ENCODE measurements at regions not wholly inside any gene's neighbourhood (a gene's known extent, or its start where the extent isn't known, plus 50 kb on each side); places are given as distances from the start of the nearest gene placed in this dataset.

DNA sequence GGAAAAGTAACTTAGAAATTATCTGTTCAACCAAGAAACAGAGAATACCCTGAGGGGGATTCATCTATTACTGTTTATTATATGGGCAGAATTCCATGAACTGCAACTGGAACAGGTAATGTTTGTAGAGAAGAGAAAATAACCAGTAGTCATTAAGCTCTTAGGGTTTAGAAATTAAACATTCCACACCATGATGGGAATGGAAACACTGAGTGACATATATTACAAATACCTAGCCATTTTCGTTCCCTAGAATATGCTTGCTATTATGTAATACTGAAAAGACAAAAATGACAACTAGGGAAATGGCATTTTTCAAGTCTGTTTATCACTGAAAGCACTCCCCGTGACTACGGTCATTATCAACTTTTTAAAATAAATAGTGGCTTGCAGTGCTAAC is 1007.4 kb downstream of the GATA3 start:
- Histone ChIP-seq H3K9ac (ENCODE audit: low read length) (no peak overlapping the region), H3K27ac (ENCODE audit: low read length) (no peak overlapping the region), H4K20me1 (ENCODE audit: insufficient read depth, low read depth, low read length) (no peaks in the 10 kb centered on the region), H2AFZ (ENCODE audit: low read length) (no peak overlapping the region), H3K27me3 (ENCODE audit: low read length) (no peaks in the 10 kb centered on the region), H3K4me1 (ENCODE audit: low read length) (no peaks in the 10 kb centered on the region), H3K4me2 (ENCODE audit: low read depth, low read length, poor library complexity, severe bottlenecking) (no peak overlapping the region), H3K79me2 (ENCODE audit: low read length) (no peaks in the 10 kb centered on the region), H3K4me3 (ENCODE audit: low read length) (no peak overlapping the region), H3K9me2 (replicated peaks; ENCODE audit: insufficient read depth, low read length) (no peaks in the 10 kb centered on the region), H3K36me3 (ENCODE audit: insufficient read depth, low read length) (no peaks in the 10 kb centered on the region), H3K9me3 (ENCODE audit: low read length) (no peaks in the 10 kb centered on the region)
- DNase-seq, result no peak

- H3K27me3 ChIP-seq (ENCODE audit: low read length), result no peaks in the 10 kb centered on the region
- no peak overlapping the region for H2AFZ ChIP-seq (ENCODE audit: low read length)
- no peaks in the 10 kb centered on the region for H3K79me2 ChIP-seq (ENCODE audit: low read length)
- H4K20me1 ChIP-seq (ENCODE audit: insufficient read depth, low read depth, low read length), result no peaks in the 10 kb centered on the region
- H3K9me2 ChIP-seq (replicated peaks; ENCODE audit: insufficient read depth, low read length), result no peaks in the 10 kb centered on the region
- H3K36me3 ChIP-seq (ENCODE audit: insufficient read depth, low read length), result no peaks in the 10 kb centered on the region
- H3K4me2 ChIP-seq (ENCODE audit: low read depth, low read length, poor library complexity, severe bottlenecking), result no peak overlapping the region
- H3K27ac ChIP-seq (ENCODE audit: low read length), result no peak overlapping the region
- no peak for DNase-seq
- no peaks in the 10 kb centered on the region for H3K4me1 ChIP-seq (ENCODE audit: low read length)
- H3K4me3 ChIP-seq (ENCODE audit: low read length), result no peak overlapping the region
- H3K9ac ChIP-seq (ENCODE audit: low read length), result no peak overlapping the region
- no peaks in the 10 kb centered on the region for H3K9me3 ChIP-seq (ENCODE audit: low read length)
Measured at GRCh38 chr10:9066152-9066551, 1011.7 kb downstream of the GATA3 start.

DNA sequence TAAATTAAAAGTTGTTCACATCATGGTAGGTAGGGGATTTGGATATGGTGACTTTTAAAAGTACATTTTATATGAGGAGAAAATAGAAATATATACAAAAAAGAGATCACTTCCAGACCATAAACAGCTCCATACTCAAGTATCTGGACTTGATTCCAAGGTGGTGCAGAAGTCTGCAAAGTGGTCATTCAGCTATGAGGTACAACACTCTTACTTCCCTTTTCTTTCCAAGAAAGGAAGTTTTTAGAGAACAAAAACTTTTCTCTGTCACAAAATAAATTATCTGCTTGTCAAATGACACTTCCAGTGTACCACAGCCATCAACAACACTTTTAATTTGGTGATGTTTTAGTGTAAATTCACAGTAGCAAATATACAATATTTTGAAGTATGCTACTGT is 1013.5 kb downstream of the GATA3 start:
- H3K4me1 ChIP-seq (ENCODE audit: low read length), result no peaks in the 10 kb centered on the region
- H4K20me1 ChIP-seq (ENCODE audit: insufficient read depth, low read depth, low read length), result no peaks in the 10 kb centered on the region
- H3K9me2 ChIP-seq (replicated peaks; ENCODE audit: insufficient read depth, low read length), result no peaks in the 10 kb centered on the region
- H3K4me2 ChIP-seq (ENCODE audit: low read depth, low read length, poor library complexity, severe bottlenecking), result no peak overlapping the region
- H2AFZ ChIP-seq (ENCODE audit: low read length), result no peak overlapping the region
- no peak overlapping the region for H3K9ac ChIP-seq (ENCODE audit: low read length)
- DNase-seq, result no peak
- no peaks in the 10 kb centered on the region for H3K79me2 ChIP-seq (ENCODE audit: low read length)
- H3K4me3 ChIP-seq (ENCODE audit: low read length), result no peak overlapping the region
- no peaks in the 10 kb centered on the region for H3K9me3 ChIP-seq (ENCODE audit: low read length)
- H3K27me3 ChIP-seq (ENCODE audit: low read length), result no peaks in the 10 kb centered on the region
- H3K27ac ChIP-seq (ENCODE audit: low read length), result no peak overlapping the region
- H3K36me3 ChIP-seq (ENCODE audit: insufficient read depth, low read length), result no peaks in the 10 kb centered on the region

DNA sequence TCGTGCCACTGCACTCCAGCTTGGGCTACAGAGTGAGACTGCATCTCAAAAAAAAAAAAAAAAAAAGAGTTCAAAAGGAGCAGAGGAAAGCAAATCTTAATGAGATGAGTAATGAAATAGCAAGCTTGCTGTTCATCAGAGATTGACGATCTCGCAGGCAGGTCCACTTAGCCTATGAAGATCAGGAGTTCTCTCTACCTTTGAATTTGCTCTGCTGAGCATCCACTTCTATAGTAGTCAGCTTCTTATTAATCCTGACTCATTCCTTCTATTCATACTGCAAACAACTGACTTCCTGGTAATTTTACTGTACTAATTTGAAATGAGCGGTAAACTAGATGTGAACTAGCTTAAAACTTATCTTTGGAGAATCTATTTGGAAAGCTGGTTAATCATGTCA is 1014.6 kb downstream of the GATA3 start:
- H3K4me2 ChIP-seq (ENCODE audit: low read depth, low read length, poor library complexity, severe bottlenecking), result no peak overlapping the region
- H3K36me3 ChIP-seq (ENCODE audit: insufficient read depth, low read length), result no peaks in the 10 kb centered on the region
- H3K27me3 ChIP-seq (ENCODE audit: low read length), result no peaks in the 10 kb centered on the region
- no peak overlapping the region for H3K9ac ChIP-seq (ENCODE audit: low read length)
- H4K20me1 ChIP-seq (ENCODE audit: insufficient read depth, low read depth, low read length), result no peaks in the 10 kb centered on the region
- H3K4me1 ChIP-seq (ENCODE audit: low read length), result no peaks in the 10 kb centered on the region
- no peak for DNase-seq
- no peak overlapping the region for H2AFZ ChIP-seq (ENCODE audit: low read length)
- H3K4me3 ChIP-seq (ENCODE audit: low read length), result no peak overlapping the region
- no peaks in the 10 kb centered on the region for H3K79me2 ChIP-seq (ENCODE audit: low read length)
- no peaks in the 10 kb centered on the region for H3K9me3 ChIP-seq (ENCODE audit: low read length)
- no peaks in the 10 kb centered on the region for H3K9me2 ChIP-seq (replicated peaks; ENCODE audit: insufficient read depth, low read length)
- H3K27ac ChIP-seq (ENCODE audit: low read length), result no peak overlapping the region

DNA sequence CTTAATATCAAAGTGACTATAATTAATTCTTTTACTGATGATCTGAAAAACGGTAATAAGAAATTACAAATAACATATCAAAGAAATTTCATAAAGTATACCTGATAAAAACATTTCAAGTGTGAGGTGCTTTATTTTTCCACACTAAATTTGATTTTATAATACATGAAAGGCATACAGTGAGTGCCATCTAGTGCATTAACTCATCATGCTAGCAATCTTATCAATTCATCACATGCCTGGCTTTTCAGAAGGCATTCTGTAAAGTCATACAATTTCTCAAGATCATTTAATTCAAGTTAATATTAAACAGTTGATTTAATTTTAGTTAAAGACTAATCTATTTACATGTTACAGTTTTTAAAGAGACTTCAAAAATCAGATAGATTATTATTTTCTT is 1020.9 kb downstream of the GATA3 start:
- DNase-seq, result no peak
- Histone ChIP-seq H3K9ac (ENCODE audit: low read length) (no peak overlapping the region), H3K36me3 (ENCODE audit: insufficient read depth, low read length) (no peaks in the 10 kb centered on the region), H3K27ac (ENCODE audit: low read length) (no peak overlapping the region), H3K4me2 (ENCODE audit: low read depth, low read length, poor library complexity, severe bottlenecking) (no peak overlapping the region), H3K9me3 (ENCODE audit: low read length) (no peaks in the 10 kb centered on the region), H3K4me1 (ENCODE audit: low read length) (no peaks in the 10 kb centered on the region), H2AFZ (ENCODE audit: low read length) (no peak overlapping the region), H4K20me1 (ENCODE audit: insufficient read depth, low read depth, low read length) (no peaks in the 10 kb centered on the region), H3K4me3 (ENCODE audit: low read length) (no peak overlapping the region), H3K27me3 (ENCODE audit: low read length) (no peaks in the 10 kb centered on the region), H3K79me2 (ENCODE audit: low read length) (no peaks in the 10 kb centered on the region), H3K9me2 (replicated peaks; ENCODE audit: insufficient read depth, low read length) (no peaks in the 10 kb centered on the region)

GRCh38 chr10:9076066-9076465 is 1021.6 kb downstream of the GATA3 start:
- Histone ChIP-seq H3K9me3 (ENCODE audit: low read length) (no peaks in the 10 kb centered on the region), H3K36me3 (ENCODE audit: insufficient read depth, low read length) (no peaks in the 10 kb centered on the region), H3K27ac (ENCODE audit: low read length) (no peak overlapping the region), H3K4me2 (ENCODE audit: low read depth, low read length, poor library complexity, severe bottlenecking) (no peak overlapping the region), H3K9ac (ENCODE audit: low read length) (no peak overlapping the region), H2AFZ (ENCODE audit: low read length) (no peak overlapping the region), H3K9me2 (replicated peaks; ENCODE audit: insufficient read depth, low read length) (no peaks in the 10 kb centered on the region), H3K79me2 (ENCODE audit: low read length) (no peaks in the 10 kb centered on the region), H3K4me3 (ENCODE audit: low read length) (no peak overlapping the region), H4K20me1 (ENCODE audit: insufficient read depth, low read depth, low read length) (no peaks in the 10 kb centered on the region), H3K4me1 (ENCODE audit: low read length) (no peaks in the 10 kb centered on the region), H3K27me3 (ENCODE audit: low read length) (no peaks in the 10 kb centered on the region)
- DNase-seq, result no peak

GRCh38 chr10:9081253-9081652 is 1026.8 kb downstream of the GATA3 start:
- no peak overlapping the region for H3K4me2 ChIP-seq (ENCODE audit: low read depth, low read length, poor library complexity, severe bottlenecking)
- no peak overlapping the region for H3K9ac ChIP-seq (ENCODE audit: low read length)
- H4K20me1 ChIP-seq (ENCODE audit: insufficient read depth, low read depth, low read length), result no peaks in the 10 kb centered on the region
- no peak for DNase-seq
- H3K9me2 ChIP-seq (replicated peaks; ENCODE audit: insufficient read depth, low read length), result no peaks in the 10 kb centered on the region
- no peak overlapping the region for H3K27ac ChIP-seq (ENCODE audit: low read length)
- no peaks in the 10 kb centered on the region for H3K27me3 ChIP-seq (ENCODE audit: low read length)
- H3K36me3 ChIP-seq (ENCODE audit: insufficient read depth, low read length), result no peaks in the 10 kb centered on the region
- H3K4me1 ChIP-seq (ENCODE audit: low read length), result no peaks in the 10 kb centered on the region
- no peak overlapping the region for H3K4me3 ChIP-seq (ENCODE audit: low read length)
- no peaks in the 10 kb centered on the region for H3K79me2 ChIP-seq (ENCODE audit: low read length)
- H3K9me3 ChIP-seq (ENCODE audit: low read length), result no peaks in the 10 kb centered on the region
- no peak overlapping the region for H2AFZ ChIP-seq (ENCODE audit: low read length)

- no peak overlapping the region for H3K9ac ChIP-seq (ENCODE audit: low read length)
- H2AFZ ChIP-seq (ENCODE audit: low read length), result no peak overlapping the region
- no peaks in the 10 kb centered on the region for H3K4me1 ChIP-seq (ENCODE audit: low read length)
- H3K4me2 ChIP-seq (ENCODE audit: low read depth, low read length, poor library complexity, severe bottlenecking), result no peak overlapping the region
- no peak overlapping the region for H3K4me3 ChIP-seq (ENCODE audit: low read length)
- no peaks in the 10 kb centered on the region for H3K9me3 ChIP-seq (ENCODE audit: low read length)
- no peak overlapping the region for H3K27ac ChIP-seq (ENCODE audit: low read length)
- no peak for DNase-seq
- H3K27me3 ChIP-seq (ENCODE audit: low read length), result no peaks in the 10 kb centered on the region
- no peaks in the 10 kb centered on the region for H3K36me3 ChIP-seq (ENCODE audit: insufficient read depth, low read length)
- H3K9me2 ChIP-seq (replicated peaks; ENCODE audit: insufficient read depth, low read length), result no peaks in the 10 kb centered on the region
- H4K20me1 ChIP-seq (ENCODE audit: insufficient read depth, low read depth, low read length), result no peaks in the 10 kb centered on the region
- H3K79me2 ChIP-seq (ENCODE audit: low read length), result no peaks in the 10 kb centered on the region
Measured at GRCh38 chr10:9081961-9082360, 1027.5 kb downstream of the GATA3 start.

GRCh38 chr10:9091530-9092093 is 1037.1 kb downstream of the GATA3 start:
- H3K27me3 ChIP-seq (ENCODE audit: low read length), result no peaks in the 10 kb centered on the region

More at GRCh38 chr10:9091530-9092093, 1037.1 kb downstream of the GATA3 start:
- Histone ChIP-seq H3K4me1 (ENCODE audit: low read length) (no peaks in the 10 kb centered on the region), H3K4me2 (ENCODE audit: low read depth, low read length, poor library complexity, severe bottlenecking) (no peak overlapping the region), H3K36me3 (ENCODE audit: insufficient read depth, low read length) (no peaks in the 10 kb centered on the region), H2AFZ (ENCODE audit: low read length) (no peak overlapping the region), H4K20me1 (ENCODE audit: insufficient read depth, low read depth, low read length) (no peaks in the 10 kb centered on the region), H3K9me2 (replicated peaks; ENCODE audit: insufficient read depth, low read length) (no peaks in the 10 kb centered on the region), H3K27ac (ENCODE audit: low read length) (no peak overlapping the region), H3K4me3 (ENCODE audit: low read length) (no peak overlapping the region), H3K9me3 (ENCODE audit: low read length) (no peaks in the 10 kb centered on the region), H3K9ac (ENCODE audit: low read length) (no peak overlapping the region), H3K79me2 (ENCODE audit: low read length) (no peaks in the 10 kb centered on the region)
- no peak for DNase-seq

All from Karpas-422 (cell line).